ENCODE measurements at regions not wholly inside any gene's neighbourhood (a gene's known extent, or its start where the extent isn't known, plus 50 kb on each side); places are given as distances from the start of the nearest gene placed in this dataset.

DNA sequence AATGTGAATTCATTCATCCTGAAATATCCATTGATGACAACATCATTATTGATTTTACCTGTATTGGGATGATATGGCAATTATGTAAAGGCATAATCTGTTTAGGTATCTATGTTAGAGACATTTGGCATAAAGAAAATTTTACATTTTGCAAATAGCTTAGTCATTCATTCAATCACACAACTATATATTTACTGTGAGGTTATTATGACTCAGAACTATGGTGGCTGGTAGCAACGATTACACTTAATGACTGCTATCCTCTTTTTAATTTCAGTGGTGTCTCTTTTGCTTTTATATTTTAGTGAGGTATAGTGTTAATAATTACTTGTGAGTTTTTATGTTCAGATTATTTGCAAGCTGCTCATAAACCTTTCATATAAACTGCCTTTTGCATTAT lies 955.9 kb downstream of the SLITRK6 start:
- ATAC-seq (no peak), DNase-seq (no peak)
- intact Hi-C loops (cut with DNase I) = no loop called here
- H3K9me3 ChIP-seq = no peaks in the 10 kb centered on the region
- H3K4me3 ChIP-seq = no peak overlapping the region
- H3K4me1 ChIP-seq = no peaks in the 10 kb centered on the region
- no peaks in the 10 kb centered on the region for H3K27me3 ChIP-seq (ENCODE audit: insufficient read depth in 3 of 3, low read length in 2 of 3)
- H3K27ac ChIP-seq = no peak overlapping the region
- 68 to 78% (median 78%) methylated on average over 1 of the region's 1 CpG for WGBS, 3 donors
- H3K36me3 ChIP-seq (ENCODE audit: insufficient read depth in 1 of 2, low read depth in 1 of 2) = no peaks in the 10 kb centered on the region
- TF ChIP-seq, protein P1, sequence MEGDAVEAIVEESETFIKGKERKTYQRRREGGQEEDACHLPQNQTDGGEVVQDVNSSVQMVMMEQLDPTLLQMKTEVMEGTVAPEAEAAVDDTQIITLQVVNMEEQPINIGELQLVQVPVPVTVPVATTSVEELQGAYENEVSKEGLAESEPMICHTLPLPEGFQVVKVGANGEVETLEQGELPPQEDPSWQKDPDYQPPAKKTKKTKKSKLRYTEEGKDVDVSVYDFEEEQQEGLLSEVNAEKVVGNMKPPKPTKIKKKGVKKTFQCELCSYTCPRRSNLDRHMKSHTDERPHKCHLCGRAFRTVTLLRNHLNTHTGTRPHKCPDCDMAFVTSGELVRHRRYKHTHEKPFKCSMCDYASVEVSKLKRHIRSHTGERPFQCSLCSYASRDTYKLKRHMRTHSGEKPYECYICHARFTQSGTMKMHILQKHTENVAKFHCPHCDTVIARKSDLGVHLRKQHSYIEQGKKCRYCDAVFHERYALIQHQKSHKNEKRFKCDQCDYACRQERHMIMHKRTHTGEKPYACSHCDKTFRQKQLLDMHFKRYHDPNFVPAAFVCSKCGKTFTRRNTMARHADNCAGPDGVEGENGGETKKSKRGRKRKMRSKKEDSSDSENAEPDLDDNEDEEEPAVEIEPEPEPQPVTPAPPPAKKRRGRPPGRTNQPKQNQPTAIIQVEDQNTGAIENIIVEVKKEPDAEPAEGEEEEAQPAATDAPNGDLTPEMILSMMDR (IDR thresholded peaks at IDR 0.05) = no peak

DNA sequence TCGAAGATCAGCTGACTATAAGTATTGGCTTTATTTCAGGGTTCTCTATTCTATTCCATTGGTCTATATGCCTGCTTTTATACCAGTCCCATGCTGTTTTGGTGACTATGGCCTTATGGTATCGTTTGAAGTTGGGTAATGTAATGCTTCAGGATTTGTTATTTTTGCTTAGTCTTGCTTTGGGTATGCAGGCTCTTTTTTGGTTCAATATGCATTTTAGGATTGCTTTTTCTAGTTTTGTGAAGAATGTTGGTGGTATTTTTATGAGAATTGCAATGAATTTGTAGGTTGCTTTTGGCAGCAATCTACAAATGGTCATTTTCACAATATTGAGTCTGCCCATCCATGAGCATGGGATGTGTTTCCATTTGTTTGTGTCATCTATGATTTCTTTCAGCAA lies 951.9 kb upstream of the SLITRK1 start:
- H3K27me3 ChIP-seq (ENCODE audit: insufficient read depth in 3 of 3, low read length in 2 of 3) = no peaks in the 10 kb centered on the region
- 82 to 85% (median 83%) methylated on average over 2 of the region's 2 CpGs for WGBS, 3 donors
- TF ChIP-seq, protein P1 (IDR thresholded peaks at IDR 0.05) = no peak
- H3K4me3 ChIP-seq = no peak overlapping the region
- no peak overlapping the region for H3K27ac ChIP-seq
- no peaks in the 10 kb centered on the region for H3K36me3 ChIP-seq (ENCODE audit: insufficient read depth in 1 of 2, low read depth in 1 of 2)
- DNase-seq = no peak
- no peak for ATAC-seq
- H3K4me1 ChIP-seq = no peaks in the 10 kb centered on the region
- H3K9me3 ChIP-seq = no peaks in the 10 kb centered on the region
- intact Hi-C loops (cut with DNase I) = no loop called here

DNA sequence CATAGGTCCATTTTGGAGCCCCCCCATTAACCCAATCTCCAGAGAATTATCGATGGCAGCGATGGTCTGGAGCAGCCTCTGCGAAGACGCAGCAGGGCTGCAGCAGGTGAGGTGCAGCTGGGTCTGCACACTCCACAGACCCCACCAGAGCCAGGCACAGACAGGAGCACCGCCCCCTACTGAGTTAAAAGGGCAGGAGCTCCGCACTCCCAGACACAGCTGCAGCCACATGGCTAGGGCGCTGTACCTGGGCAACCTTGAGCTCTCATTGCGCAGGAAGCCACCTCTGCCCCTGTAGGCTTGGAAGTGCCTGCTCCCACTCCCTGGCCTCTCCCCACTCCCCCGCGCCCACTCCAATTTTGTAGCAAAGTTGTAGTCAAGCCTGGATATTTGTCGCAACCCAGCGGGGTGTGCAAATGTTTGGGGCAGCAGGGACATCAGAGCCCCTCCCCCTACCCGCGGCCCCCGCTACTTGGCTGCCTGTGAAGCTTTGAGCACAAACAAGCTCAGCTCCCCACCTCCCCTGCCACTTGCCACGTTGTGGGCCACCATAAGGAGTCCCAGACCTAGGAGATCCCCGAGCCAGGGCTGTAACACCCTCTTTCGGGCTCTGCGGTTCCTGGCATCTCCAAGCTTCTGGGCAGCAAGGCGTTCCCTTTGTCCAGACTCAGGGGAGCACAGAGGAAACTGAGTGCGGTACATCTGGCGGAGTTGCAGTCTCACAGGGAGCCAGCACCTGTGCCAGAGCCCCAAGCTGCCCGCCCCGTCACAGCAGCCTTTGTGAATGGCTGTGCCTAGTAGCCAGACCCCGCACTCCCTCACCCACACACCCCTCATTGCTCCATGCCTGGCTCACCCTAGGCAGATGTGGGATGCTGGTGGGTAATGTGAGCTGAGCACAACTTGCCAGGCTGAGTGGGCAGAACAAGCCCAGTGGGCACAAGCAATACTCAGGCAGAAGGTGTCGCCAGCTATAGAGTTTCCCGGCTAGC lies 949.7 kb upstream of the SLITRK1 start:
- DNase-seq (no peak), ATAC-seq (no peak)
- no peaks in the 10 kb centered on the region for H3K4me1 ChIP-seq
- H3K4me3 ChIP-seq = no peak overlapping the region
- H3K36me3 ChIP-seq (ENCODE audit: insufficient read depth in 1 of 2, low read depth in 1 of 2) = no peaks in the 10 kb centered on the region
- TF ChIP-seq, protein P1 (IDR thresholded peaks at IDR 0.05) = no peak
- H3K27ac ChIP-seq = no peak overlapping the region
- intact Hi-C loops (cut with DNase I) = no loop called here
- 86 to 90% (median 88%) methylated on average over 27 of the region's 27 CpGs for WGBS, 3 donors
- H3K9me3 ChIP-seq = no peaks in the 10 kb centered on the region
- H3K27me3 ChIP-seq (ENCODE audit: insufficient read depth in 3 of 3, low read length in 2 of 3) = no peaks in the 10 kb centered on the region

- no peak for ATAC-seq
- no peak for DNase-seq
- Histone ChIP-seq H3K4me3 (no peak overlapping the region), H3K27me3 (ENCODE audit: insufficient read depth in 3 of 3, low read length in 2 of 3) (no peaks in the 10 kb centered on the region), H3K27ac (no peak overlapping the region), H3K4me1 (no peaks in the 10 kb centered on the region), H3K9me3 (no peaks in the 10 kb centered on the region), H3K36me3 (ENCODE audit: insufficient read depth in 1 of 2, low read depth in 1 of 2) (no peaks in the 10 kb centered on the region)
- intact Hi-C loops (cut with DNase I) = no loop called here
- 56 to 62% (median 57%) methylated on average over 1 of the region's 1 CpG for WGBS, 3 donors
- TF ChIP-seq, protein P1 (IDR thresholded peaks at IDR 0.05) = no peak
Measured at GRCh38 chr13:84823528-84823927, 941.3 kb upstream of the SLITRK1 start.
